ENCODE measurements at regions not wholly inside any gene's neighbourhood (a gene's known extent, or its start where the extent isn't known, plus 50 kb on each side); places are given as distances from the start of the nearest gene placed in this dataset.

DNA sequence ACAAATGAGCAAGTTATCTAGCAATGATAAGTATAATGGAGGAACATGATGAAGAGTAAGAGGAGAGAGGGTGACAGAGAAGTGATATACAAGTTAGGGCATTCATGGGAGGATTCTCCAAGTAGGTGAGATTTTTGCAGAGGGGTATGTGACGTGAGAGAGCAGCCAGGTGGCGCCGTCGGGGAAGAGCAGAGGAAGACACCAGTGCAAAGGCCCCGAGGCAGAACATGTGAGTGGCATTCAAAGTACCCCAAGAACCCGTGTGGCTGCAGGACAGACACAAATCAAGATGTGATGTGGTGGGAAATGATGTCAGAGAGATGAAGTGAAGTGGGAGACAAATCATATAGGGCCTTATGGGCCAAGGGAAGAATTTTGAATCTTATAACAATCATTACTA, 81.8 kb upstream of the GRM7 start:
- intact Hi-C loops (cut with micrococcal nuclease; ENCODE audit: unreplicated experiment): no loop called here
- H3K4me1 Mint-ChIP-seq (ENCODE audit: low read depth, unreplicated experiment): no peaks in the 10 kb centered on the region
- no peak overlapping the region for H3K27ac Mint-ChIP-seq (ENCODE audit: unreplicated experiment)
- H3K4me3 Mint-ChIP-seq (ENCODE audit: low read depth, unreplicated experiment): no peak overlapping the region
- H3K36me3 Mint-ChIP-seq (ENCODE audit: insufficient read depth, unreplicated experiment): no peaks in the 10 kb centered on the region
- CTCF ChIA-PET: no interaction called here
- H3K9me3 Mint-ChIP-seq (ENCODE audit: low read depth, unreplicated experiment): peaks cover 18% of the 10 kb centered on the region
- TF ChIP-seq, protein P1, sequence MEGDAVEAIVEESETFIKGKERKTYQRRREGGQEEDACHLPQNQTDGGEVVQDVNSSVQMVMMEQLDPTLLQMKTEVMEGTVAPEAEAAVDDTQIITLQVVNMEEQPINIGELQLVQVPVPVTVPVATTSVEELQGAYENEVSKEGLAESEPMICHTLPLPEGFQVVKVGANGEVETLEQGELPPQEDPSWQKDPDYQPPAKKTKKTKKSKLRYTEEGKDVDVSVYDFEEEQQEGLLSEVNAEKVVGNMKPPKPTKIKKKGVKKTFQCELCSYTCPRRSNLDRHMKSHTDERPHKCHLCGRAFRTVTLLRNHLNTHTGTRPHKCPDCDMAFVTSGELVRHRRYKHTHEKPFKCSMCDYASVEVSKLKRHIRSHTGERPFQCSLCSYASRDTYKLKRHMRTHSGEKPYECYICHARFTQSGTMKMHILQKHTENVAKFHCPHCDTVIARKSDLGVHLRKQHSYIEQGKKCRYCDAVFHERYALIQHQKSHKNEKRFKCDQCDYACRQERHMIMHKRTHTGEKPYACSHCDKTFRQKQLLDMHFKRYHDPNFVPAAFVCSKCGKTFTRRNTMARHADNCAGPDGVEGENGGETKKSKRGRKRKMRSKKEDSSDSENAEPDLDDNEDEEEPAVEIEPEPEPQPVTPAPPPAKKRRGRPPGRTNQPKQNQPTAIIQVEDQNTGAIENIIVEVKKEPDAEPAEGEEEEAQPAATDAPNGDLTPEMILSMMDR (IDR thresholded peaks at IDR 0.05; ENCODE audit: unreplicated experiment): no peak
- BruUV-seq (replicated peaks): no TSS peak
- DNase-seq: no peak
- no peaks in the 10 kb centered on the region for H3K27me3 Mint-ChIP-seq (ENCODE audit: unreplicated experiment)

DNA sequence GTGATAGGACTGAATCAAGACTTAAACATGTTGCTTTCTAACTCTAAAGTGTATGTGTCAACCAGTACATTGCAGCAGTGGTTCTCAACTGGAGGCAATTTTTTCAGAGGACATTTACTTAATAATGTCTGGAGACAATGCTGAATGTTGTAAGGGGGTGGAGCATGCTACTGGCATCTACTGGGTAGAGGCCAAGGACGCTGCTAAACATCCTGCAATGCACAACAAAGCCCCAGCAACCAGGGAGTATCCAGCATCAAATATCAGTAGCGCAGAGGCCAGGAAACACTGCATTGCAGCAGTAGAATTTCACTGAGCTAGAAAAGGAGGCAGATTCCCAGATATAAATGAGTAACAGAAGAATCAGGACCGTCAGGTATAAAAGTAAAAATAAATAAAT, 79.8 kb upstream of the GRM7 start:
- no peak for DNase-seq
- no peaks in the 10 kb centered on the region for H3K36me3 Mint-ChIP-seq (ENCODE audit: insufficient read depth, unreplicated experiment)
- no peak overlapping the region for H3K27ac Mint-ChIP-seq (ENCODE audit: unreplicated experiment)
- intact Hi-C loops (cut with micrococcal nuclease; ENCODE audit: unreplicated experiment): no loop called here
- H3K9me3 Mint-ChIP-seq (ENCODE audit: low read depth, unreplicated experiment): peaks cover 15% of the 10 kb centered on the region
- TF ChIP-seq, protein P1 (IDR thresholded peaks at IDR 0.05; ENCODE audit: unreplicated experiment): no peak
- CTCF ChIA-PET: no interaction called here
- H3K4me1 Mint-ChIP-seq (ENCODE audit: low read depth, unreplicated experiment): no peaks in the 10 kb centered on the region
- no peaks in the 10 kb centered on the region for H3K27me3 Mint-ChIP-seq (ENCODE audit: unreplicated experiment)
- no TSS peak for BruUV-seq (replicated peaks)
- no peak overlapping the region for H3K4me3 Mint-ChIP-seq (ENCODE audit: low read depth, unreplicated experiment)

DNA sequence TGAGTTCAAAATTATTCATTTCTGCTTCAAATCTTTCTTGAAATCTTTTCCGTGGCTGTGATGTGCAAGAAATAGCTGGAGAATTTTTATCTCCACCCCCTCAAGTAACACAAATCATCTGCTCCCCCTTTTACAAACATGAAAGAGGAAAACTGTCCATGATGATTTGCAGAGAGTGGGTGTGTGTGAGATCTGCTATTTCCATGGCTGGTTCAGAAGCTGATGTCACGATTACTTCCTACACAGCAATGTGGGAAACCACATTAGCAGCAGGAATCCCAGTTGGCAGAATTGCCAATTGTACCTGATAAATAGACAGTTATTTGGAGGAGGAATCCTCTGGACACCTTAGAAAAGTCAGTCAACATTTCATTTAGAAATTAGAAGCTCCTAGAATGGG, 75.2 kb upstream of the GRM7 start:
- BruUV-seq (replicated peaks): no TSS peak
- no peaks in the 10 kb centered on the region for H3K4me1 Mint-ChIP-seq (ENCODE audit: low read depth, unreplicated experiment)
- no peak for DNase-seq
- CTCF ChIA-PET: no interaction called here
- intact Hi-C loops (cut with micrococcal nuclease; ENCODE audit: unreplicated experiment): no loop called here
- H3K4me3 Mint-ChIP-seq (ENCODE audit: low read depth, unreplicated experiment): no peak overlapping the region
- H3K27ac Mint-ChIP-seq (ENCODE audit: unreplicated experiment): no peak overlapping the region
- TF ChIP-seq, protein P1 (IDR thresholded peaks at IDR 0.05; ENCODE audit: unreplicated experiment): no peak
- no peaks in the 10 kb centered on the region for H3K27me3 Mint-ChIP-seq (ENCODE audit: unreplicated experiment)
- H3K36me3 Mint-ChIP-seq (ENCODE audit: insufficient read depth, unreplicated experiment): no peaks in the 10 kb centered on the region
- H3K9me3 Mint-ChIP-seq (ENCODE audit: low read depth, unreplicated experiment): peaks cover 6% of the 10 kb centered on the region

DNA sequence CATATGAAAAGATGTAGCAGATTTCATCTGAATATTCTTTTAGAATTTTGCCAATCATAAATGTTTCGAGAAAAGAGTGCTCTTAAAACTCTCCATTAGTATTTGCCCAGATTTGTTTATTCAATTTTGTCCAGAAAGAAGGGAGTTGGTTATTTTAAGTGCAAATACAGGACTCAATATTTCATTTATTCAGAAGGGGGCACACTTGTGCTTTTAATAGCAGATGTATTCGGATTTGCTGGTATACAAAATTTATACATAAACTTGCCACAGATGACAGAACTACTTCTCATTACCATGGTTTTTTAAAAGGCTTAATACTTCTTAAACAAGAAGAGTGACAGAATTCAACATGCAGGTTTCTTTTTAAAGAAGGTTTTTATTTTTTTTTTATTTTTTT, 69.8 kb upstream of the GRM7 start:
- H3K27ac Mint-ChIP-seq (ENCODE audit: unreplicated experiment): no peak overlapping the region
- no TSS peak for BruUV-seq (replicated peaks)
- DNase-seq: no peak
- CTCF ChIA-PET: no interaction called here
- no peaks in the 10 kb centered on the region for H3K4me1 Mint-ChIP-seq (ENCODE audit: low read depth, unreplicated experiment)
- H3K36me3 Mint-ChIP-seq (ENCODE audit: insufficient read depth, unreplicated experiment): no peaks in the 10 kb centered on the region
- no peak overlapping the region for H3K4me3 Mint-ChIP-seq (ENCODE audit: low read depth, unreplicated experiment)
- peaks cover 5% of the 10 kb centered on the region for H3K9me3 Mint-ChIP-seq (ENCODE audit: low read depth, unreplicated experiment)
- TF ChIP-seq, protein P1 (IDR thresholded peaks at IDR 0.05; ENCODE audit: unreplicated experiment): no peak
- H3K27me3 Mint-ChIP-seq (ENCODE audit: unreplicated experiment): no peaks in the 10 kb centered on the region
- intact Hi-C loops (cut with micrococcal nuclease; ENCODE audit: unreplicated experiment): no loop called here

All from Calu3 (cell line).